Choroid plexus epithelial cell (primary cell): ENCODE measurements at regions not wholly inside any gene's neighbourhood (a gene's known extent, or its start where the extent isn't known, plus 50 kb on each side); places are given as distances from the start of the nearest gene placed in this dataset.

Source experiments
- DNase-seq: peaks from one replicate; pipeline ENCODE4 v3.0.0-alpha.2; 2010; ENCODE audit warnings: low read depth
- H3K4me3 ChIP-seq: 2 replicates; pipeline ENCODE4 v1.5.1; 2011; ENCODE audit warnings: low read depth, mild to moderate bottlenecking, control low read depth, low read length, moderate library complexity
- CTCF ChIP-seq: conservative IDR thresholded peaks from 2 replicates; pipeline ENCODE4 v1.5.1; 2011; ENCODE audit warnings: low read depth, mild to moderate bottlenecking, control low read depth, inconsistent platforms, low read length, moderate library complexity

GRCh38 chr11:122509091-122509490 is 146.4 kb upstream of the UBASH3B start:
- H3K4me3 ChIP-seq, result no peak overlapping the region
- no peak for DNase-seq
- TF ChIP-seq CTCF, result no peak

- H3K4me3 ChIP-seq, result no peak overlapping the region
- TF ChIP-seq CTCF, result peak; percentile 97
- DNase-seq, result peak; percentile 94
These were observed 150.1 kb upstream of the UBASH3B start for GRCh38 chr11:122505304-122506006.

GRCh38 chr11:122494221-122494620 is 161.3 kb upstream of the UBASH3B start:
- DNase-seq, result no peak
- TF ChIP-seq CTCF, result no peak
- H3K4me3 ChIP-seq, result no peak overlapping the region

- peak; percentile 74 for DNase-seq
- TF ChIP-seq CTCF, result no peak
- H3K4me3 ChIP-seq, result no peak overlapping the region
These were observed 164.0 kb upstream of the UBASH3B start for GRCh38 chr11:122491509-122491908.

GRCh38 chr11:122488892-122489706 is 166.4 kb upstream of the UBASH3B start:
- no peak overlapping the region for H3K4me3 ChIP-seq
- TF ChIP-seq CTCF, result no peak
- no peak for DNase-seq

GRCh38 chr11:122487669-122488068 is 167.9 kb upstream of the UBASH3B start:
- no peak for DNase-seq
- TF ChIP-seq CTCF, result no peak
- H3K4me3 ChIP-seq, result no peak overlapping the region
